ENCODE measurements at regions not wholly inside any gene's neighbourhood (a gene's known extent, or its start where the extent isn't known, plus 50 kb on each side); places are given as distances from the start of the nearest gene placed in this dataset.

- H3K27ac Mint-ChIP-seq: no peak overlapping the region
- TF ChIP-seq CTCF (IDR thresholded peaks at IDR 0.05): no peak
- peaks cover 21% of the 10 kb centered on the region for H3K9me3 Mint-ChIP-seq
- H3K4me3 Mint-ChIP-seq: no peak overlapping the region
- no peak for DNase-seq
- H3K36me3 Mint-ChIP-seq (ENCODE audit: low read depth): peaks cover 13% of the 10 kb centered on the region
- peaks cover 2% of the 10 kb centered on the region; the same call in 1 of the 2 replicates for H3K27me3 Mint-ChIP-seq (ENCODE audit: insufficient read depth)
- H3K4me1 Mint-ChIP-seq (ENCODE audit: low read depth): peaks cover 23% of the 10 kb centered on the region
Measured at GRCh38 chr11:100622404-100622803, 64.7 kb upstream of the ARHGAP42 start.

- Mint-ChIP-seq H3K4me1 (ENCODE audit: low read depth) (peaks cover 12% of the 10 kb centered on the region), H3K36me3 (ENCODE audit: low read depth) (peaks cover 13% of the 10 kb centered on the region), H3K27me3 (ENCODE audit: insufficient read depth) (peaks cover 3% of the 10 kb centered on the region), H3K4me3 (no peak overlapping the region), H3K9me3 (peaks cover 21% of the 10 kb centered on the region), H3K27ac (no peak overlapping the region)
- TF ChIP-seq CTCF (IDR thresholded peaks at IDR 0.05): no peak
- no peak for DNase-seq
Measured at GRCh38 chr11:100624346-100624745, 62.7 kb upstream of the ARHGAP42 start.

- Mint-ChIP-seq H3K27me3 (ENCODE audit: insufficient read depth) (peaks cover 3% of the 10 kb centered on the region), H3K4me1 (ENCODE audit: low read depth) (peaks cover 7% of the 10 kb centered on the region), H3K4me3 (no peak overlapping the region), H3K9me3 (peaks cover 21% of the 10 kb centered on the region), H3K36me3 (ENCODE audit: low read depth) (peaks cover 13% of the 10 kb centered on the region), H3K27ac (no peak overlapping the region)
- no peak for DNase-seq
- TF ChIP-seq CTCF (IDR thresholded peaks at IDR 0.05): no peak
Measured at GRCh38 chr11:100625041-100625440, 62.0 kb upstream of the ARHGAP42 start.

GRCh38 chr11:100629671-100630070, 57.4 kb upstream of the ARHGAP42 start:
- Mint-ChIP-seq H3K4me1 (ENCODE audit: low read depth) (peaks cover 8% of the 10 kb centered on the region), H3K27me3 (ENCODE audit: insufficient read depth) (peaks cover 10% of the 10 kb centered on the region; the same call in 1 of the 2 replicates), H3K4me3 (no peak overlapping the region), H3K36me3 (ENCODE audit: low read depth) (no peaks in the 10 kb centered on the region), H3K27ac (no peak overlapping the region), H3K9me3 (no peaks in the 10 kb centered on the region)
- TF ChIP-seq CTCF (IDR thresholded peaks at IDR 0.05): no peak
- no peak for DNase-seq

GRCh38 chr11:100630898-100631297, 56.2 kb upstream of the ARHGAP42 start:
- no peak overlapping the region for H3K27ac Mint-ChIP-seq
- no peak for DNase-seq
- H3K36me3 Mint-ChIP-seq (ENCODE audit: low read depth): no peaks in the 10 kb centered on the region
- no peaks in the 10 kb centered on the region for H3K9me3 Mint-ChIP-seq
- no peak overlapping the region for H3K4me3 Mint-ChIP-seq
- H3K4me1 Mint-ChIP-seq (ENCODE audit: low read depth): peaks cover 7% of the 10 kb centered on the region
- peaks cover 10% of the 10 kb centered on the region; the same call in 1 of the 2 replicates for H3K27me3 Mint-ChIP-seq (ENCODE audit: insufficient read depth)
- no peak for TF ChIP-seq CTCF (IDR thresholded peaks at IDR 0.05)

GRCh38 chr11:100631316-100631715, 55.8 kb upstream of the ARHGAP42 start:
- TF ChIP-seq CTCF (IDR thresholded peaks at IDR 0.05): no peak
- Mint-ChIP-seq H3K36me3 (ENCODE audit: low read depth) (no peaks in the 10 kb centered on the region), H3K4me1 (ENCODE audit: low read depth) (peaks cover 7% of the 10 kb centered on the region), H3K27me3 (ENCODE audit: insufficient read depth) (peaks cover 10% of the 10 kb centered on the region; the same call in 1 of the 2 replicates), H3K27ac (no peak overlapping the region), H3K4me3 (no peak overlapping the region), H3K9me3 (no peaks in the 10 kb centered on the region)
- no peak for DNase-seq

All from HFFc6 (cell line).